ENCODE measurements at regions not wholly inside any gene's neighbourhood (a gene's known extent, or its start where the extent isn't known, plus 50 kb on each side); places are given as distances from the start of the nearest gene placed in this dataset.

- in situ Hi-C loops (cut with HindIII; ENCODE audit: low sequenced_read_pairs) = no loop called here
- no peak overlapping the region for H3K4me3 ChIP-seq (ENCODE audit: low read depth, low read length)
- TF ChIP-seq CTCF (IDR thresholded peaks at IDR 0.05; ENCODE audit: low read depth, low read length, missing control alignments) = no peak
- DNase-seq (ENCODE audit: low read depth) = no peak
Observed at GRCh38 chrX:39012621-39013111, 211.4 kb downstream of the MID1IP1 start.

- no peak overlapping the region for H3K4me3 ChIP-seq (ENCODE audit: low read depth, low read length)
- TF ChIP-seq CTCF (IDR thresholded peaks at IDR 0.05; ENCODE audit: low read depth, low read length, missing control alignments) = no peak
- in situ Hi-C loops (cut with HindIII; ENCODE audit: low sequenced_read_pairs) = no loop called here
- no peak for DNase-seq (ENCODE audit: low read depth)
Observed at GRCh38 chrX:39016556-39016955, 215.3 kb downstream of the MID1IP1 start.

- no peak for DNase-seq (ENCODE audit: low read depth)
- H3K4me3 ChIP-seq (ENCODE audit: low read depth, low read length) = no peak overlapping the region
- in situ Hi-C loops (cut with HindIII; ENCODE audit: low sequenced_read_pairs) = no loop called here
- no peak for TF ChIP-seq CTCF (IDR thresholded peaks at IDR 0.05; ENCODE audit: low read depth, low read length, missing control alignments)
Observed at GRCh38 chrX:39017077-39017476, 215.8 kb downstream of the MID1IP1 start.

- in situ Hi-C loops (cut with HindIII; ENCODE audit: low sequenced_read_pairs) = no loop called here
- H3K4me3 ChIP-seq (ENCODE audit: low read depth, low read length) = no peak overlapping the region
- no peak for TF ChIP-seq CTCF (IDR thresholded peaks at IDR 0.05; ENCODE audit: low read depth, low read length, missing control alignments)
- DNase-seq (ENCODE audit: low read depth) = no peak
Observed at GRCh38 chrX:39017716-39018115, 216.5 kb downstream of the MID1IP1 start.

DNA sequence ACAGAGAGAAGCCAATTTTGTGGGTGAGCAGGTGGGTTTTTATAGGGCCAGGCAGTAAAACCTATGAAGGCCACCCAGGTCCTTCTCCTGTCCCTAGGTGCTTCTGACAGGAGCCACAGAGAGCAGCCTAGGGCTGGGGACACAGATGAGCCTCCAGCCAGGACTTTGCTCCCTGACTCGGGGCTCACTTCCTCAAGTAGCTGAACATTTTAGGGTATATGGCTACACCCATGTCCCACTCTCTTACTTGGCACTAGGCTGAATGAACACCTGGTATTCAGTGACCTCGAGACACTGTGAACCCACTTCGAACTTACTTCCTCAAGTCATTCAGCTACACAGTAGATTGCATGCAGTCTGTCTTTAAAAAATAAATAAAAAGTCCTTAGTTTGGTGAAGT is 217.3 kb downstream of the MID1IP1 start:
- TF ChIP-seq CTCF (IDR thresholded peaks at IDR 0.05; ENCODE audit: low read depth, low read length, missing control alignments) = no peak
- in situ Hi-C loops (cut with HindIII; ENCODE audit: low sequenced_read_pairs) = no loop called here
- H3K4me3 ChIP-seq (ENCODE audit: low read depth, low read length) = no peak overlapping the region
- no peak for DNase-seq (ENCODE audit: low read depth)

GRCh38 chrX:39019056-39019455 is 217.8 kb downstream of the MID1IP1 start:
- no peak for TF ChIP-seq CTCF (IDR thresholded peaks at IDR 0.05; ENCODE audit: low read depth, low read length, missing control alignments)
- DNase-seq (ENCODE audit: low read depth) = no peak
- in situ Hi-C loops (cut with HindIII; ENCODE audit: low sequenced_read_pairs) = no loop called here
- no peak overlapping the region for H3K4me3 ChIP-seq (ENCODE audit: low read depth, low read length)
